ENCODE measurements at regions not wholly inside any gene's neighbourhood (a gene's known extent, or its start where the extent isn't known, plus 50 kb on each side); places are given as distances from the start of the nearest gene placed in this dataset.

DNA sequence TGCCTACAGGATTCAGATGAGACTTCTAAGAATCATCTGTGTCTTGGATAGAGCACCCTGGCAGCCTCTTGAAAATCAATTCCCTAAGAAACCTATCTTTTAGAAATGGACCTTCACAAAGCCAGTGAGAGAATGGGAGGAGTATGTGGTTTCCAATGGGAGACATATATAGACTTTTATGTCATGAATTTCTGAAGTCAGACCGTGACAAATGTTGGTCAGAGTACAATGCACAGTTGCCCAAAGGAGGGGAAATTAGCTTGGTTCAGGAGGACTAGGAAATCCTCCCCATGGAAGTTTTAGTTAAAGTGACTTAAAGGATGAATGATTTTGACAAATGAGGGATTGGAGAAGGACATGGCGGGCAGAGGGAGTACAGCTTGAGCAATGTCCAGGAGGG lies 194.4 kb downstream of the DAD1 start:
- H3K4me3 ChIP-seq: no peak overlapping the region
- H3K9ac ChIP-seq (ENCODE audit: insufficient read length): no peak overlapping the region
- no peaks in the 10 kb centered on the region for H3K9me3 ChIP-seq (ENCODE audit: low read depth, low read length)
- TF ChIP-seq EZH2 (IDR thresholded peaks at IDR 0.05) (no peak), POLR2AphosphoS5 (IDR thresholded peaks at IDR 0.05; ENCODE audit: borderline replicate concordance, low read depth, low read length) (no peak), FOXP2 (optimal IDR thresholded peaks at IDR 0.05; ENCODE audit: control extremely low read depth, extremely low read length, insufficient read depth) (no peak)
- no peaks in the 10 kb centered on the region for H3K36me3 ChIP-seq (ENCODE audit: insufficient read depth, low read length)
- no peak for DNase-seq (ENCODE audit: low read depth, low spot score)
- no peak overlapping the region for H3K27ac ChIP-seq

DNA sequence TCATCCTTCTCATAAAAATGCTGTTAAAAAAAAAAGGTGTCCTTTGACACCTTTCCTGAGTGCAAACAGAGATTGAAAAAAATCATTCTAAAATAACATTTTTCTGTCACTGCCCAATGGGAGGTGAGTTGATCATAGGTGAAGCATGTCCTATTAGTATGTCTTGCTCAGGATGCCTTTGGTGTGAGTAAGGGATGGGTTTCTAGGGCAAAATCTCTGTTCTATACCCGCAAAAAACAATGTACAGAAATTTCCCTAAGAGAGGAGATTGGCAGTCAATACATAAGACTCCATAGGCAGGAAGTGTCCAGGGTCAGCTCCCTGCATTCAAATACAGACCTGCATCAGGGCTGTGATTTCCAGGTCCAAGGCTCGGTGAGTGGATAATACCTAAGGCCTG lies 195.2 kb downstream of the DAD1 start:
- no peak for TF ChIP-seq POLR2AphosphoS5 (IDR thresholded peaks at IDR 0.05; ENCODE audit: borderline replicate concordance, low read depth, low read length)
- TF ChIP-seq FOXP2 (optimal IDR thresholded peaks at IDR 0.05; ENCODE audit: control extremely low read depth, extremely low read length, insufficient read depth): no peak
- TF ChIP-seq EZH2 (IDR thresholded peaks at IDR 0.05): no peak
- Histone ChIP-seq H3K27ac (no peak overlapping the region), H3K9ac (ENCODE audit: insufficient read length) (no peak overlapping the region), H3K36me3 (ENCODE audit: insufficient read depth, low read length) (no peaks in the 10 kb centered on the region), H3K4me3 (no peak overlapping the region), H3K9me3 (ENCODE audit: low read depth, low read length) (no peaks in the 10 kb centered on the region)
- DNase-seq (ENCODE audit: low read depth, low spot score): no peak

DNA sequence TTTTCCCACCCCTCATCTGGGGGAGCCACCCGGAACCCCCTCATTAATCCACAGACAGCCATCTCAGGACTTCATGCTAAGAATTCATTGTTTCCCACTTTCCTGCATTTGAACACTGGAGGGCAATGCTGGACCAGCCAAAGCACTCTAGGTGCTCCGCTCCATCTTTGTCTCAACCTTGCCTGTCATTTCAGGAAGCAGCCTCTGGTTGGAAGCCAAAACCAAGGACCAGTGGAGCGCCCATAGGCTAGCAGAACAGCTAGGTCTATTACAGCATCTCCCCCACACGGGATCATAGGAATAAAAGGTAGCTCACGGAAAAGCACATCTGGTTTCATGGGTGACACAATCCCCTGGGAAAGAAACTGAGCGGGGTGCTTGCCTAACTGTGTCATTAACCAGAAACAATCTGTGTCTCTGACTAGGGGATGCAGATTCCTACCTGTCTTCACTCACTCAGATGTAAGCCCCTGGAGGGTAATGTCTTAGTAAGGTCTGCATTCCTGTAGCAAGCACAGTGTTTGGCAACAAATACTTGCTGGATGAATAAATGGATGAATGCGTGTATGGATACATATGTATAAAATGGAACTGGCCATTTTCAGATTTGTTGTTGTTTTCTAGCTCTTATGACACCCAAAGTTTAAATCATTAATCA lies 197.0 kb downstream of the DAD1 start:
- DNase-seq (ENCODE audit: low read depth, low spot score): no peak
- H3K9me3 ChIP-seq (ENCODE audit: low read depth, low read length): no peaks in the 10 kb centered on the region
- H3K9ac ChIP-seq (ENCODE audit: insufficient read length): no peak overlapping the region
- H3K27ac ChIP-seq: no peak overlapping the region
- H3K4me3 ChIP-seq: no peak overlapping the region
- no peaks in the 10 kb centered on the region for H3K36me3 ChIP-seq (ENCODE audit: insufficient read depth, low read length)
- no peak for TF ChIP-seq POLR2AphosphoS5 (IDR thresholded peaks at IDR 0.05; ENCODE audit: borderline replicate concordance, low read depth, low read length)
- no peak for TF ChIP-seq FOXP2 (optimal IDR thresholded peaks at IDR 0.05; ENCODE audit: control extremely low read depth, extremely low read length, insufficient read depth)
- TF ChIP-seq EZH2 (IDR thresholded peaks at IDR 0.05): no peak

DNA sequence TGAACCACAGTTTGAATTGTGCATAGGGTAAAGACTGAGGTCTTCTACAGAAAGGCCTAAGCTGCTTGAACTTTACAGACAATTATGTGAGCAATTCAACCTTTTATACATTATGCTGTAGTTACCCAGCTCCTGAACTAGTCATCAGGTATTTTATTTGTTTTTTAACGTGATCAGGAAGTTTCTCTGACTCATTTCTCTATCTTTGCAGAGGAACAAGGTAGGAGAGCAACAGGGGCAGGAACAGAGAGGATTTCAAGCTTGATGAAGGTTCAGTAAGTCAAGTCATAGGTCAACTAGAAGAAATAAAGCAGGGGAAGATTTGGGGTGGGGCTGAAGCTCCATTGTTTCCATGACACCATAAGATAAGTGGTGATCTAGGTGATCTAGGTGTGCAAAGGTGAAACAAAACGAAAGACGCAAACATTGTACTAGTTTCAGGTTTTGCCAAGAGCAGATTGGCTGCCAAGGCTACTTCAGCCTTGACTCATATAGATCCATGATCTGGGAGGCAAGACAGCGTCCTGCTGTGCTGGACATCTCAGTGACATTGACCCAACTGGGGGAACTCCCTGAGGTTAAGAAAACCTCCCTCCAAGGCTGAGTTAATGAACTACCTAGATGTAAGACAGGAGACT lies 198.1 kb downstream of the DAD1 start:
- no peak overlapping the region for H3K4me3 ChIP-seq
- H3K9ac ChIP-seq (ENCODE audit: insufficient read length): no peak overlapping the region
- no peak overlapping the region for H3K27ac ChIP-seq
- TF ChIP-seq FOXP2 (optimal IDR thresholded peaks at IDR 0.05; ENCODE audit: control extremely low read depth, extremely low read length, insufficient read depth) (no peak), POLR2AphosphoS5 (IDR thresholded peaks at IDR 0.05; ENCODE audit: borderline replicate concordance, low read depth, low read length) (no peak), EZH2 (IDR thresholded peaks at IDR 0.05) (no peak)
- no peaks in the 10 kb centered on the region for H3K36me3 ChIP-seq (ENCODE audit: insufficient read depth, low read length)
- DNase-seq (ENCODE audit: low read depth, low spot score): no peak
- H3K9me3 ChIP-seq (ENCODE audit: low read depth, low read length): no peaks in the 10 kb centered on the region

DNA sequence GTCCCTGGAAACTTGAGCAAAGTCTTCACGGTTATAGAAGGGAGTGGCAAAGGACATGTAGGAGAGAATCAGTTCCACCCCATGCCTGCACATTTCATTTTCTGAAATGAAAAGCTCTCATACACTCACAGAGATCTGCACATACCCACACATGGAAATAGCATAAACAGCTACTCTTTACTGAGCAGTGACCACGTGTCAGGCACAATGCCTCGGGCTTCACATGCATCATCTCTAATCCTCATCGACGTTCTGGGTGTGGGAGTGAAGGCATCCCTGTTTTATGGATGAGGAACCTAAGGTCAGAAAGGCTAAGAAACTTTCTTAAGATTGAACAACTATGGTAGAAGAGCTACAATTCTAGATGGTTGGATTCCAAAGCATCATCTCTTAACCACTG lies 198.8 kb downstream of the DAD1 start:
- no peak overlapping the region for H3K27ac ChIP-seq
- H3K4me3 ChIP-seq: no peak overlapping the region
- H3K36me3 ChIP-seq (ENCODE audit: insufficient read depth, low read length): no peaks in the 10 kb centered on the region
- no peaks in the 10 kb centered on the region for H3K9me3 ChIP-seq (ENCODE audit: low read depth, low read length)
- no peak for DNase-seq (ENCODE audit: low read depth, low spot score)
- H3K9ac ChIP-seq (ENCODE audit: insufficient read length): no peak overlapping the region
- TF ChIP-seq FOXP2 (optimal IDR thresholded peaks at IDR 0.05; ENCODE audit: control extremely low read depth, extremely low read length, insufficient read depth): no peak
- no peak for TF ChIP-seq EZH2 (IDR thresholded peaks at IDR 0.05)
- no peak for TF ChIP-seq POLR2AphosphoS5 (IDR thresholded peaks at IDR 0.05; ENCODE audit: borderline replicate concordance, low read depth, low read length)

DNA sequence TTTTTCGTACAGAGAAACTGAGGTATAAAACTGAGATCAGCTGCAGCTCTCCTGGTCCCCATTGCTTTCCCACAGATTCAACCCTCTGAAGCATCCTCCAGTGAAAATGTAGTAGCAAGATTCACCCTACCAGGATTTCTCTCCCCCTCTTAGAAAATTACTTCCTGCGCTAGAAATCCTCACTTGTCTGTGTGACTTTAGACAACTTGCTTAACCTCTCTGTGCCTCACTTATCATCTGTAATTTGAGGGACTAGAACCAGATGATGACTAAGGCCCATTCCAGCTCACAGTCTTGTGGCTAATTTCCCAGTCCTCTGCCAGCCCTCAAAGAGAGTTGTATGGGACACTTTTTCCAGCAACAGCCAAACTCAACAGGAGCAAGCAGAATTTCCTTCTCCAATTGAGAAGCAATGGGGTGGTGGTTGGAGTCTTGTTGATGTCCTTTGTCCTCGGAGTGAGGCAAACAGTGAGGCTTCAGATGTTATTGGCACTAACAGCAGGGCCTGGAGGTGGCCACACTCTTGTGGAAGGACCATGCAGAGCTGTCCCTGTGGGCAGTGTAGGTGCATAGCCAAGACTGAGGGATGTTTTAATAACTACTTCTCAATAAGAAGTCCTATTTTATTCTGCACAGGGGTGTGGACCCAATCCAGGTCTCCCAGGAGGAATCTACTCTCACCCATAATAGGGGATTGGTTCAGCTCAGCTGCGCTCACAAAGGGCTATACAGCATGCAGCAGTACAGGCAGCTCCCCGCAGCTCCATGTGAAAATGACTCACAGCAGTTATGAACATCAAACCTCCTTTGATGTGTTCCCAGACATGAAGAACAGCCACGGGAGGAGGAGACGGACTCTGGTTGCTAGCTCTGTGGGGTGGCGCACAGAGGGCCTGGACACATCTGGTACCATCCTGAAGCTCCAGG lies 200.1 kb downstream of the DAD1 start:
- Histone ChIP-seq H3K4me3 (no peak overlapping the region), H3K9ac (ENCODE audit: insufficient read length) (no peak overlapping the region), H3K9me3 (ENCODE audit: low read depth, low read length) (no peaks in the 10 kb centered on the region), H3K36me3 (ENCODE audit: insufficient read depth, low read length) (no peaks in the 10 kb centered on the region), H3K27ac (no peak overlapping the region)
- TF ChIP-seq FOXP2 (optimal IDR thresholded peaks at IDR 0.05; ENCODE audit: control extremely low read depth, extremely low read length, insufficient read depth): no peak
- TF ChIP-seq POLR2AphosphoS5 (IDR thresholded peaks at IDR 0.05; ENCODE audit: borderline replicate concordance, low read depth, low read length): no peak
- TF ChIP-seq EZH2 (IDR thresholded peaks at IDR 0.05): no peak
- DNase-seq (ENCODE audit: low read depth, low spot score): no peak

DNA sequence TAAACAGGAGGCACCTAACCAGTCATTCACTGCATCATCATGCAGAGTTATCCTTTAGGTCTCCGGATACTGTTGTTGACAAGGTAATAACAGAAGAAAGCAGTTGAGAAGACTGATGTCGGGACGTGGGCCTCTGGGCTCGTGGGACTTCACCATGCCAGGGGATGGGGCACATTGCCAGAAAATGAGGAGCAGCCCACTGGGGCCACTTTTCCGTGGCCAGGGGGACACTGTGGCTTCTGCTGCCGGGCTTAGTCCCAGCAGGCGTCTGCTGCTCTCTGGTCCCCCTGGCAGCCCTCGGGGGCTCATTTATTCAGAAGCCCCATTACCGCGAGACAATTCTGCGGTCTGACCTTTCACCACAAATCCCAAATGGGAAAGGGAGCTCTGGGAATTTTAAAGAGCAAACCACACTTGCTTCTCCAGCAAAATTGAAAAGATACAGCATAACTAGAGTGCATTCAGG lies 201.2 kb downstream of the DAD1 start:
- Histone ChIP-seq H3K27ac (no peak overlapping the region), H3K9me3 (ENCODE audit: low read depth, low read length) (no peaks in the 10 kb centered on the region), H3K36me3 (ENCODE audit: insufficient read depth, low read length) (no peaks in the 10 kb centered on the region), H3K9ac (ENCODE audit: insufficient read length) (no peak overlapping the region), H3K4me3 (peak overlapping the region; percentile 48)
- peak; percentile 35 for DNase-seq (ENCODE audit: low read depth, low spot score)
- TF ChIP-seq POLR2AphosphoS5 (IDR thresholded peaks at IDR 0.05; ENCODE audit: borderline replicate concordance, low read depth, low read length) (no peak; the same call in 1 of the 2 replicates), EZH2 (IDR thresholded peaks at IDR 0.05) (no peak), FOXP2 (optimal IDR thresholded peaks at IDR 0.05; ENCODE audit: control extremely low read depth, extremely low read length, insufficient read depth) (no peak)

All from SK-N-MC (cell line).